ENCODE measurements at regions not wholly inside any gene's neighbourhood (a gene's known extent, or its start where the extent isn't known, plus 50 kb on each side); places are given as distances from the start of the nearest gene placed in this dataset.

DNA sequence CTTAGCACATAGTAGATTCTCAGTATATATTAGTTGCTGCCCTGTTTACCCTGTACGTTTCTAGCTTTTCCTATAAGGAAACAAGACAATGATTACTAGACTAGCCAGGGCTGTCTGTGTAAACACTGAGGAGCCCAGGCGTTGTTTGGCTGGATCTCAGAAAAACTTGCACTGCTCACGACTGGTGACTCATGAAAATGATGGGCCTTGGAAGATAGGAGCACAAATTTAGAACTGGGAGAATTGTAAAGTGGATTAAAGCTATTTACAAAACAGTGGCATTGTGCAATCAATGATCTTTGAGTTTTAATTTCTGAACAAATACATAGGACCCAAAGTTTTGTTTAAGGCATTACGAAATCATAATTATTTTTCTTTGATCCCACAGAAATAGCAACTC lies 276.9 kb downstream of the FAM76B start:
- TF ChIP-seq, protein P1, sequence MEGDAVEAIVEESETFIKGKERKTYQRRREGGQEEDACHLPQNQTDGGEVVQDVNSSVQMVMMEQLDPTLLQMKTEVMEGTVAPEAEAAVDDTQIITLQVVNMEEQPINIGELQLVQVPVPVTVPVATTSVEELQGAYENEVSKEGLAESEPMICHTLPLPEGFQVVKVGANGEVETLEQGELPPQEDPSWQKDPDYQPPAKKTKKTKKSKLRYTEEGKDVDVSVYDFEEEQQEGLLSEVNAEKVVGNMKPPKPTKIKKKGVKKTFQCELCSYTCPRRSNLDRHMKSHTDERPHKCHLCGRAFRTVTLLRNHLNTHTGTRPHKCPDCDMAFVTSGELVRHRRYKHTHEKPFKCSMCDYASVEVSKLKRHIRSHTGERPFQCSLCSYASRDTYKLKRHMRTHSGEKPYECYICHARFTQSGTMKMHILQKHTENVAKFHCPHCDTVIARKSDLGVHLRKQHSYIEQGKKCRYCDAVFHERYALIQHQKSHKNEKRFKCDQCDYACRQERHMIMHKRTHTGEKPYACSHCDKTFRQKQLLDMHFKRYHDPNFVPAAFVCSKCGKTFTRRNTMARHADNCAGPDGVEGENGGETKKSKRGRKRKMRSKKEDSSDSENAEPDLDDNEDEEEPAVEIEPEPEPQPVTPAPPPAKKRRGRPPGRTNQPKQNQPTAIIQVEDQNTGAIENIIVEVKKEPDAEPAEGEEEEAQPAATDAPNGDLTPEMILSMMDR (IDR thresholded peaks at IDR 0.05; ENCODE audit: borderline replicate concordance, extremely low read depth, low read length, poor library complexity, severe bottlenecking) = no peak
- TF ChIP-seq EZH2 (IDR thresholded peaks at IDR 0.05; ENCODE audit: borderline replicate concordance, low read depth, low read length, severe bottlenecking) = no peak

All from DND-41 (cell line).